T-cell (primary cell): ENCODE measurements at regions not wholly inside any gene's neighbourhood (a gene's known extent, or its start where the extent isn't known, plus 50 kb on each side); places are given as distances from the start of the nearest gene placed in this dataset.

Experiments used
- ATAC-seq, 4 experiments: fragments of 200-7000 bp in 3 of 4; fragments of 150-1000 bp in 1 of 4; cut with Tn5 transposase; replicated peaks in 1 of 4; 1 replicate in 3 of 4; 2 replicates in 1 of 4; pipeline ENCODE4 v1.10.0; 2021; ENCODE audit warnings: moderate library complexity in 3 of 4, mild to moderate bottlenecking in 2 of 4, moderate number of reproducible peaks in 1 of 4
- CTCF ChIA-PET, 2 donors: fragments of 300-600 bp; sonication (Branson Sonifier 250); formaldehyde crosslinking; loops; one replicate each; lab custom pipeline; 2022; ENCODE audit warnings: antibody characterized with exemption in 2 of 2; lab: Charles Lee
- POLR2A ChIA-PET, 2 donors: fragments of 300-600 bp; sonication (Branson Sonifier 250); formaldehyde crosslinking; loops; one replicate each; lab custom pipeline; 2022; ENCODE audit warnings: antibody characterized with exemption in 2 of 2; lab: Charles Lee
- DNase-seq, 35 experiments: peaks; one replicate each; pipeline versions ENCODE4 v3.0.0 to v3.0.0-alpha.2; 2013 to 2023
- H3K27ac ChIP-seq: one replicate; pipeline ENCODE4 v1.5.1; 2013; ENCODE audit warnings: low read length
- H3K27me3 ChIP-seq, 2 experiments: replicated peaks in 1 of 2; 1 replicate in 1 of 2; 2 replicates in 1 of 2; pipeline versions ENCODE4 v1.6.1 to v1.7.0; 2013; ENCODE audit warnings: low read length in 1 of 2, mixed read lengths in 1 of 2; ENCODE audit not compliant: control insufficient read depth in 2 of 2, insufficient read depth in 2 of 2; ENCODE audit errors: extremely low read depth in 1 of 2
- H3K36me3 ChIP-seq, 2 donors: 1 replicate in 1 of 2; 2 replicates in 1 of 2; pipeline versions ENCODE4 v1.6.1 to v1.7.0; 2013; ENCODE audit warnings: low read length in 1 of 2; ENCODE audit not compliant: control insufficient read depth in 2 of 2, insufficient read depth in 1 of 2; ENCODE audit errors: extremely low read depth in 1 of 2
- H3K4me1 ChIP-seq, 2 experiments: 1 replicate in 1 of 2; 2 replicates in 1 of 2; pipeline versions ENCODE4 v1.6.1 to v1.7.0; 2013; ENCODE audit warnings: low read length in 2 of 2, mixed read lengths in 1 of 2; ENCODE audit not compliant: insufficient read depth in 2 of 2, control insufficient read depth in 1 of 2; ENCODE audit errors: extremely low read depth in 1 of 2
- H3K4me3 ChIP-seq, 2 donors: 1 replicate in 1 of 2; 2 replicates in 1 of 2; pipeline versions ENCODE4 v1.5.1 to v1.7.0; 2013; ENCODE audit warnings: mild to moderate bottlenecking in 2 of 2, low read length in 1 of 2, moderate library complexity in 1 of 2; ENCODE audit not compliant: control insufficient read depth in 1 of 2; ENCODE audit errors: extremely low read depth in 1 of 2
- H3K9me3 ChIP-seq: 2 replicates; pipeline ENCODE4 v1.7.0; 2013
- H3K27ac Mint-ChIP-seq, 2 donors: one replicate each; pipeline ENCODE4 v1.8.0; 2020 to 2021; ENCODE audit warnings: mild to moderate bottlenecking in 2 of 2, mixed read lengths in 2 of 2
- H3K27me3 Mint-ChIP-seq, 2 donors: one replicate each; pipeline ENCODE4 v1.8.0; 2021 to 2022; ENCODE audit warnings: mixed read lengths in 2 of 2
- H3K36me3 Mint-ChIP-seq: one replicate; pipeline ENCODE4 v1.8.0; 2021; ENCODE audit warnings: mixed read lengths
- H3K4me1 Mint-ChIP-seq, 3 donors: one replicate each; pipeline ENCODE4 v1.8.0; 2020 to 2022; ENCODE audit warnings: mixed read lengths in 3 of 3, mild to moderate bottlenecking in 1 of 3
- H3K4me3 Mint-ChIP-seq, 3 donors: one replicate each; pipeline ENCODE4 v1.8.0; 2020 to 2022; ENCODE audit warnings: mild to moderate bottlenecking in 3 of 3, mixed read lengths in 3 of 3, moderate library complexity in 3 of 3
- H3K9me3 Mint-ChIP-seq, 3 donors: one replicate each; pipeline ENCODE4 v1.8.0; 2020 to 2022; ENCODE audit warnings: mixed read lengths in 3 of 3
- WGBS: methylation state at CpG from one replicate; pipeline ENCODE4 v1.1.5; 2013; ENCODE audit warnings: missing lambda C conversion rate; ENCODE audit not compliant: insufficient coverage; 5-methylcytosine and 5-hydroxymethylcytosine counted together

DNA sequence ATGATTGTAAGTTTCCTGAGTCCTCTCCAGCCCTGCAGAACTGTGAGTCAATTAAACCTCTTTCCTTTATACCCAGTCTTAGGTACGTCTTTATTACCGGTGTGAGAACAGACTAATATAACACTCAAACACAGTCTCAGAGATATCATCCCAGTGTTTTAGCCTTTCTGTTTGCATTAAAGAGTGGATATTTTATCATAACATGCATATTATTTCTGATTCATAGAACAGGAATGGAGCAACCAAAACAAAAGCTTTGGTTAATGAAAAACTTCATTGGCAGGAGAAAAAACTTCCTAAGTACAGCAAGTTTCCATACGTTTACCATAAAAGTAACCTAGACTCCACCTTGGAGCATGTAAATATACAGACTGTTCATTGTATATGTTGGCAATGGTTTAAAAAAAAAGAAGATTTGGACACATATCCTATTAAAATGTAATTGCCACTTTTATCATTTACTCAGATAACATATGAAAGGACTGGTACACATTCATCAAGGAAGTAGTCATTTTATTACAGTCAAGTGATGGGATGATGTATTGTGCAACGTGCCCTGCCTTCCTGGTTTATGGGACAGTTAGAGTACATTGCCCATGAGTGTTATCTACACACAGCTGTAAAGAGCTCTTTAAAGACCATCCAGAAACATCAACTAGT lies 144.8 kb downstream of the ETS2 start:
- ATAC-seq, result no peak
- no peaks in the 10 kb centered on the region for H3K4me1 ChIP-seq

GRCh38 chr21:38949070-38949380 lies 143.3 kb downstream of the ETS2 start:
- H3K36me3 ChIP-seq, result no peaks in the 10 kb centered on the region
- H3K4me1 Mint-ChIP-seq, result no peaks in the 10 kb centered on the region

More for the DNA sequence above, 144.8 kb downstream of the ETS2 start:
- Mint-ChIP-seq H3K9me3 (peaks cover 4 to 9% (median 4%) of the 10 kb centered on the region in 3 donors), H3K36me3 (no peaks in the 10 kb centered on the region), H3K27me3 (peaks cover 7 to 8% of the 10 kb centered on the region in 2 donors), H3K4me1 (no peaks in the 10 kb centered on the region), H3K4me3 (no peak overlapping the region), H3K27ac (no peak overlapping the region)
- no peak for DNase-seq
- H3K36me3 ChIP-seq, result no peaks in the 10 kb centered on the region
- no peaks in the 10 kb centered on the region for H3K9me3 ChIP-seq
- H3K27me3 ChIP-seq, result peaks cover 0 to 16% of the 10 kb centered on the region in 2 experiments
- CTCF ChIA-PET, result no interaction called here
- H3K27ac ChIP-seq, result no peak overlapping the region
- POLR2A ChIA-PET, result no interaction called here
- no peak overlapping the region for H3K4me3 ChIP-seq
- no CpG with 5 or more reads among the region's 4 CpGs for WGBS

DNA sequence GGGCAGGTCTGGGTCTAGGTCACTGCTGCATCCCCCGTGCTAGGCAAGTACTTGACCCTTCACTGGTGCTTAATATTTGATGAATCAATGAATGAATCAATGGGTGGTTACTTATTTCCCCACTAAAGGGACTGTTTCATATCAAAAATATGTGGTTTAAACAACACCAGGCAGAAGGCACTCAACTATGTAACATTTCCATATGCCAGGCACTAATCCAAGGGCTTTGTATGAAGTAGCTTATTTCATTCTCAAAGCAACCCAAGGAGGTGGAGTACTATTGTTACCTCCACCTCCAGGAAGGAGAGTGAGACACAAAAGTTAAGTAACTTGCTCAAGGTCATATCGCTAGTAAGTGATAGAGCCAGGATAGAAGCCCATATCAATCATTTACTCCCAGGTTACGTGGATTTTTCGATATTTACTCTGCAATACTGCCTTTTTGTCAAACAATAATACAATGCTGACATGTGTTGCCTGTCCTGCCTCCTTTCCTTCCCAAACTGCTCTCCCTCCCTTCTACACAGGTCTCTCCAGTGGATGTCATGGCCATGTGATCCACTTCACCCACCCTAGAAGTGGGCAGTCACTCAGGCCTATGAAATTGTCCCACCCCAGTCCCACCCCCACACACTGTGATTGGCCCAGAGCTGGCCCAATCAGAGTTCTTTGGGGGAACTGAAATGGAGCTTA lies 142.8 kb downstream of the ETS2 start:
- Mint-ChIP-seq H3K4me3 (no peak overlapping the region), H3K9me3 (peaks cover 4 to 9% (median 4%) of the 10 kb centered on the region in 3 donors), H3K27me3 (peaks cover 8 to 10% of the 10 kb centered on the region in 2 donors), H3K4me1 (no peaks in the 10 kb centered on the region), H3K27ac (no peak overlapping the region), H3K36me3 (no peaks in the 10 kb centered on the region)
- 72% methylated on average over 3 of the region's 4 CpGs for WGBS
- Histone ChIP-seq H3K4me3 (no peak overlapping the region), H3K27me3 (peaks cover 0 to 27% of the 10 kb centered on the region in 2 experiments), H3K9me3 (no peaks in the 10 kb centered on the region), H3K36me3 (no peaks in the 10 kb centered on the region), H3K27ac (no peak overlapping the region), H3K4me1 (no peaks in the 10 kb centered on the region)
- ChIA-PET CTCF (interaction anchor here in 1 of 2 donors (0.6 kb wide), 1 partner anchor 263 kb away, joined by 4 read pairs; no protein-coding TSS in a partner anchor), POLR2A (no interaction called here)
- no peak for ATAC-seq
- DNase-seq, result no peak

More at GRCh38 chr21:38949070-38949380, 143.3 kb downstream of the ETS2 start:
- WGBS, result no CpG with 5 or more reads among the region's 1 CpG
- Mint-ChIP-seq H3K36me3 (no peaks in the 10 kb centered on the region), H3K27me3 (peaks cover 8 to 10% of the 10 kb centered on the region in 2 donors), H3K27ac (no peak overlapping the region), H3K9me3 (peaks cover 4 to 9% (median 4%) of the 10 kb centered on the region in 3 donors), H3K4me3 (no peak overlapping the region)
- DNase-seq (no peak), ATAC-seq (no peak)
- CTCF ChIA-PET, result interaction anchor here in 1 of 2 donors (0.6 kb wide), 1 partner anchor 264 kb away, joined by 4 read pairs; no protein-coding TSS in a partner anchor
- Histone ChIP-seq H3K4me1 (no peaks in the 10 kb centered on the region), H3K4me3 (no peak overlapping the region), H3K27ac (no peak overlapping the region), H3K27me3 (peaks cover 0 to 24% of the 10 kb centered on the region in 2 experiments), H3K9me3 (no peaks in the 10 kb centered on the region)
- POLR2A ChIA-PET, result no interaction called here

- no peak overlapping the region for H3K27ac Mint-ChIP-seq
- Histone ChIP-seq H3K27ac (no peak overlapping the region), H3K4me3 (no peak overlapping the region), H3K9me3 (no peaks in the 10 kb centered on the region), H3K4me1 (no peaks in the 10 kb centered on the region), H3K27me3 (peaks cover 0 to 25% of the 10 kb centered on the region in 2 experiments), H3K36me3 (no peaks in the 10 kb centered on the region)
- H3K4me1 Mint-ChIP-seq, result no peaks in the 10 kb centered on the region
- ChIA-PET POLR2A (no interaction called here), CTCF (no interaction called here)
- H3K27me3 Mint-ChIP-seq, result peaks cover 0 to 5% of the 10 kb centered on the region in 2 donors
- no peak for ATAC-seq
- DNase-seq, result no peak
- no peak overlapping the region for H3K4me3 Mint-ChIP-seq
- H3K9me3 Mint-ChIP-seq, result peaks cover 4 to 9% (median 4%) of the 10 kb centered on the region in 3 donors
- H3K36me3 Mint-ChIP-seq, result no peaks in the 10 kb centered on the region
- WGBS, result 76% methylated on average over 8 of the region's 17 CpGs
Measured at GRCh38 chr21:38945545-38946245, 140.0 kb downstream of the ETS2 start.

- Mint-ChIP-seq H3K27ac (no peak overlapping the region), H3K4me1 (no peaks in the 10 kb centered on the region), H3K4me3 (no peak overlapping the region), H3K36me3 (no peaks in the 10 kb centered on the region), H3K27me3 (peaks cover 0 to 5% of the 10 kb centered on the region in 2 donors), H3K9me3 (peaks cover 0 to 3% (median 0%) of the 10 kb centered on the region in 3 donors)
- Histone ChIP-seq H3K4me1 (no peaks in the 10 kb centered on the region), H3K27me3 (peaks cover 0 to 25% of the 10 kb centered on the region in 2 experiments), H3K36me3 (no peaks in the 10 kb centered on the region), H3K4me3 (no peak overlapping the region), H3K9me3 (no peaks in the 10 kb centered on the region), H3K27ac (no peak overlapping the region)
- ChIA-PET POLR2A (no interaction called here), CTCF (no interaction called here)
- WGBS, result 95% methylated on average over 10 of the region's 14 CpGs
- no peak for DNase-seq
- ATAC-seq, result no peak
Measured at GRCh38 chr21:38944903-38945302, 139.2 kb downstream of the ETS2 start.

DNA sequence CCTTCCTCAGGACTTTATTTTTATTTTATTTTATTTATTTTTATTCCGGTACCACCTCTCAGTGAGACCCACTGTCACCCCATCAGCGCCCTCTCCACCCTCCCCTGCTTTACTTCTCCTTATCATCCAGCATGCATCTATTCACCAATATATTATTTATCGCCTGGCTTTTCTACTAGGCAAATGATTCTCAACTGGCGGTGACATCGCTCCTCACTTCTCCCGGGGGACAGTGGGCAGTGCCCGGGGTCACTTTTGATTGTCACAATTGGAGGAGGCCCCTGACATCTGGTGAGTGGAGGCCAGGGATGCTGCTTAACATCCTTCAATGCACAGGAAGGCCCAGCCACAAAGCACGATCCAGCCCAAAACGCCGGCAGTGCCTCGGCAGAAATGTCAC lies 138.7 kb downstream of the ETS2 start:
- H3K27me3 ChIP-seq, result peaks cover 0 to 25% of the 10 kb centered on the region in 2 experiments
- H3K4me1 ChIP-seq, result no peaks in the 10 kb centered on the region
- DNase-seq (no peak), ATAC-seq (no peak)
- no peaks in the 10 kb centered on the region for H3K9me3 ChIP-seq
- no peaks in the 10 kb centered on the region for H3K9me3 Mint-ChIP-seq
- H3K4me1 Mint-ChIP-seq, result no peaks in the 10 kb centered on the region
- no peak overlapping the region for H3K27ac ChIP-seq
- 96% methylated on average over 10 of the region's 11 CpGs for WGBS
- CTCF ChIA-PET, result no interaction called here
- POLR2A ChIA-PET, result no interaction called here
- H3K36me3 ChIP-seq, result no peaks in the 10 kb centered on the region
- no peaks in the 10 kb centered on the region for H3K36me3 Mint-ChIP-seq
- no peak overlapping the region for H3K4me3 Mint-ChIP-seq
- H3K27me3 Mint-ChIP-seq, result peaks cover 0 to 5% of the 10 kb centered on the region in 2 donors
- H3K27ac Mint-ChIP-seq, result no peak overlapping the region
- H3K4me3 ChIP-seq, result no peak overlapping the region
